COR-L47 (cell line): ENCODE measurements at regions not wholly inside any gene's neighbourhood (a gene's known extent, or its start where the extent isn't known, plus 50 kb on each side); places are given as distances from the start of the nearest gene placed in this dataset.

ENCODE experiments used
- DNase-seq: peaks from one replicate; lab custom pipeline; 2025; lab: John Stamatoyannopoulos, UW

DNA sequence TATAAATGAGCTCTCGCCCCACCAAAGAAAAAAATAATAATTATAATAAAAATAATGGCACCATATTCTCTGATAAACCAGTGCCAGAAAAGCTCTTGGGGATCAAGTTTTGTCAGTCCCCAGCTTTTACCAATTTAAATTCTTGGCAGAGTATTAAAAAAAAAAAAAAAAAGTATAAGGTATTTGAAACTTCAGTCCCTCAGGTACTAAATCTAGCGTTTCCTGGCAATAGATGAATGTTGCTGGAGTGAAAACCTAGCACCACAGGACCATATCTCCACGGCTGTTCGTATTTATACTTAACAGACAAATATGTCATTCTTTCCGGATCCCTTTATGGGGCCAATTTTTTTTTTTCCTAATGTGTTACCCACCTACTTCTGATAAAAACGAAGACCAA is 646.2 kb downstream of the CCDC171 start:
- no peak for DNase-seq

DNA sequence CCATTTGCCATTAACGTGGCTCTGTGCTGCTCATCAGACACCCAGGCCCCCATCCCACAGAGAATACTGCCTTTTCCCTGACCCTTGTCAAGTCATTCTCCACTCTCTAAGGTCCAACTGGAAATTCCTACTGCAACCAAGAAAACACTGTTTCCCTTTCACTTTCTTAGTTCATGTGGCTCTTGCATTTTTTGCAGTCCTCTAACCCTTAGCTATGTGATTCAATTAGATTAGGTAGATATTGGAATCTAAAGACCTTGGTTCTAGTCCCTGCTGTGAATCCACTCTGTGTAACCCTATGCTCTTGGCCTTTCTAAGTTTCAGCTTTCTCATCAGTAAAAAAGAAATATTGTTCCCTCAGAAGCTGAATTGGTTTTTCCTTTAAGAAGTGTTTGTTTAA is 649.4 kb downstream of the CCDC171 start:
- no peak for DNase-seq

DNA sequence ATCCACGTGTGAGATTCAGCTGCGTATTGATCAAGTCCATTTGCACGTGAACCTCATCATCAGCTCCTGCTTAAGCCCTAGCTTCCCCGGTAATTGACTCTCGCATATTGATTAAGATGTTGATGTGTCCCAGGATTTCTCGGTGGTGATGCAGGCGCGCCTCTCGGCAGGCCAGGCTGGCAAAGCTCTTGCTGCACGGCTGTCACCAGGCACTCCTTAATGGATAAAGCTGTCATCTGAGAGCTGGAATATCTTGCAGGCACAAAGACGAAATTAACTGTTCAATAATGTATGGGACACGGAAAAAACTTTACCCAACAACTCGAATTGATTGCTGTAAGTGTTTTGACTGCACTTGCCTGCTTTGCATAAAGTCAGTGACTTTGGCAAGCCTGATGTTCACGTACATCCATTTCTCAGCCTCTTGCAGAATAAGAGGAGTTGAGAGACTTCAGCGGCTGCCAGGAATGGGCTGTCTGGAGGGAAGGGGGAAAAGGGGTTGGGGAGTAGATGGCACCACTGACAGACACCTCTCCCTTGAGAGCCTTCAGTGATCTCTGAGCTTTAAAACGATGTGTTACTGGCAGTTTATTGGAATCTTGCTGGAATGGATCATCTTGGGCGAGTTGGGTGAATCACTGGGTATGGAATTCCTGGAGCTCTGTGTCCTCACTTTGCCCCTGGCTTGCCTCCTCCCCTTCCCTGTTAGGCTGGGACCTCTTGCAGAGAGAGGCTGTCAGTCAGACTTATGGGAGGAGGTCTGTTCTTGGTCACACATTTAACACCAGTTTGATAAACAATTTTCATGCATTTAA is 650.3 kb downstream of the CCDC171 start:
- no peak for DNase-seq

DNA sequence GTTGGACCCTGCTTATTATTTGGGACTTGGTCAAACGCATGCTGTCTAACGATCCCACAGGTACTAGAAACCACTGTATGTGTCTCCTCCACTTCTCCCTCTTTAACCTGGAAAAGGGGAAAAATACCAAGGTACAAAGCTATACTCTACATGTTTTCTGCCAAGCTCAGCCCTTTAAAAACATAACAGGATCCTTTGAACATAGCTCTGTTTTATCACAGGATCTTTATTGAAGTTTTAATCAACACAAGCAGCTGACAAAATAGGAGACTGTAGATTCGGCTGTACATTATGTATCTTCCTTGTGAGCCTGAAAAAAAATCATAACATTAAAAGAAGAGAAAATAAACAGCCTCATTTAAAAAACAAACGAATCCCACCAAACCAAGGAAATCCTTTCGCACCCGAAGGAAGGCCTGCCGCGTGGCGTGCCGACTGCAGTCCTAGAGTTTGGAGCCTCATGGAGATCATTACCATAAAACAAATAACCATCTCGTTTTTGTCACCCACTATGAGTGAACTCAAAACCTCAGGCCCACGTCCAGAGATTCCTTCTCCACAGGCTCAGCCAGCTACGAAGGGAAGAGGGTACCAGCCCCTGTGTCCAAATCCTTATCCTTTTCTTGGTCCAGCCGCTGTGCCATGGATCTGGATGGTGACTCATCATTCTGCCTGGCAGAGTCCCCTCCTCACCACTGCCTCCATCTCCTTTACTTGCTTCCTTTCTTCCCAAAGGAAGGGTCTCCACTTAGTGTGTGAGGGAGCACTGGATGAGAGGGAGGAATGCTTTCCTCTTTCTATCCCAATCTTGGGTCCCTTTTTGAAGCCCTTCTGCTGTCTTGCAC is 651.1 kb downstream of the CCDC171 start:
- no peak for DNase-seq

DNA sequence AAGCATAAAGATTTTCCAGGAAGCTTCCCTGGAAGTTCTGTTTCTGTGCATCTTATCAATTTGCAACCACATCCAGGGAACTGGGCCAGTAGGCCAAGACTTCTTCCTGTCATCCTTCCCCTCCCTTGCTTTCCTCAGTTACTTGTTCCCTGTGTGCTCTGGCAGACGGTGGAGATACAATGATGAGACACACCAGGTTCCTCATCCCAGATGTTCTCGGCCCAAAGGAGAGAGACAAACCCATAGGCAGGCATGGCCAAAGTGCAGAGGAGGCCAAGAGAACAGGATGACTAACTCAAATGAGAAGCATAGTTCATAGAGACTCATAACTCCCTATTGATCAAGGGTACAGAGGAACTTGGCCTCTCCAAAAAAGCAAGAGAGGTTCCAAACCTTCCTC is 652.6 kb downstream of the CCDC171 start:
- no peak for DNase-seq

DNA sequence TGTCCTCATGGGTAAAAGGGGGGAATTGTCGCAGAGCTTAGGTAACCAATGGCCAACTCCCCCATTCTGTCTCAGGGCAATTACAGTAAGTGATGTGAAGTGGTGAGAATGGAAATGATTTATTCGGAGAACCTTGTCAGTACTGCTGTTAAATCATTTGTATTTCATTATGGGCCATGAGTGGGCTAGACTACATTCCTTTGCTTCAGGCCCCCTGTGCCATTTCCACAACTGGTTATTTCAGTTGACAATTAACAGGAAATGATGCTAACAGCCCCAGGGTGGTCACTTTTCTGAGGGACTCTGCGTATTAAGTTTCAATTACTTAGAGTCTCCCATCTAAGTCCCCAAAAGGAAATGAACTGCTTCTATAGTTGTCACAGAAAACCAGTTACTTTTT is 653.7 kb downstream of the CCDC171 start:
- DNase-seq, result no peak

DNA sequence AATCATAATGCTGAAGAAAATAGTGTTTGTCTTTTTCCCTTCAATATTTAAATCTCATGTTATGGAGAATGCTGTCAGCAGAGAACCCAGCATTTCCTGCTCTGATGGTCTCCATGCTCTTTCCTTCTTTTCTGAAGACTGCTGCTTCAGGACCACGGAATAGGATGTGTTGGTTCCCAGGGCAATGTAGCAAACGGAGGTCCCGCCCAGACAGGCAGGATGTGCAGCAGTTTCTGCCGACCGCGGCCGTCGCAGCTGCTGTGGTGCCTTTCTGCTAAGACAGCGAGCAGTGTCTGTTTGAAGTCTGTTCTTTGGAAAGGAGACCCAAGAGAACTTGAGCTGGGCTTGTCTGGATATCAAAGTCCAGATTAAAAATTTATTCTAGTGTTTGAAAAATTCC is 654.3 kb downstream of the CCDC171 start:
- no peak for DNase-seq

DNA sequence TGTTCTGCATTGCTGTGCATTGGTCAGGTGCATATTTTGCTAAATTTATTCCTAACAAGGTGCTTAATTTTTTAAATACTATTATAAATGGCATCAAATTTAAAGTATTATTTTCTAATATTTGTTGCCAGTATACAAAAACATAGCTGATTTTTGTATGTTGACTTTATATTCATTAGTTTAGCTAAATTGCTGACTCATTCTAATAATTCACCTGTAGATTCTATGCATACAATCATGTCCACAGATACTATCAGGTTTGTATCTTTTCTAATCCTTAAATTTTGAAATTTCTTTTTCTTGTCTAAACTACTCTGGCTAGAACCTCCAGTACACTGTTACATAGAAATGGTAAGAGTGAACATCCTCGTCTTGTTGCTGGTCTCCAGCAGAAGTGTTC is 657.6 kb downstream of the CCDC171 start:
- no peak for DNase-seq

DNA sequence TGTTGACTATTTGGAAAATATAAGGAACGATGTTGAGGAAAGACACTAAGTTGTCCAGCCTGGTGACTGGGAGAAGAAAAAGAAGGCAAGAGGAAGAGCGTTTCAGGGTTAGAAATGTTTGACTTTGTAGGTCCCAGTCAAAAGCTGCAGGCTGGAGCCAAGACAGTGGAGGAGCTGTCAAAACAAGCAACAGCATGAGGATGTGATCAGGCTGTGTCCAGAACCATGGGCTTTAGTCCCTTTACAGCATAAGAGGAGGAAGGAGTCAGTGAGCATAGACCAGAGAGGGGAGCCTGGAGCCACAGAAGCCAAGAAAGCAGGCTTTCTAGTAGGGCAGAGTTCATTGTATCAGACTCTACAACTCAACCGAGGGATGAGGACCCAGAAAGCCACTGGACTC is 658.5 kb downstream of the BNC2 start:
- DNase-seq, result no peak

DNA sequence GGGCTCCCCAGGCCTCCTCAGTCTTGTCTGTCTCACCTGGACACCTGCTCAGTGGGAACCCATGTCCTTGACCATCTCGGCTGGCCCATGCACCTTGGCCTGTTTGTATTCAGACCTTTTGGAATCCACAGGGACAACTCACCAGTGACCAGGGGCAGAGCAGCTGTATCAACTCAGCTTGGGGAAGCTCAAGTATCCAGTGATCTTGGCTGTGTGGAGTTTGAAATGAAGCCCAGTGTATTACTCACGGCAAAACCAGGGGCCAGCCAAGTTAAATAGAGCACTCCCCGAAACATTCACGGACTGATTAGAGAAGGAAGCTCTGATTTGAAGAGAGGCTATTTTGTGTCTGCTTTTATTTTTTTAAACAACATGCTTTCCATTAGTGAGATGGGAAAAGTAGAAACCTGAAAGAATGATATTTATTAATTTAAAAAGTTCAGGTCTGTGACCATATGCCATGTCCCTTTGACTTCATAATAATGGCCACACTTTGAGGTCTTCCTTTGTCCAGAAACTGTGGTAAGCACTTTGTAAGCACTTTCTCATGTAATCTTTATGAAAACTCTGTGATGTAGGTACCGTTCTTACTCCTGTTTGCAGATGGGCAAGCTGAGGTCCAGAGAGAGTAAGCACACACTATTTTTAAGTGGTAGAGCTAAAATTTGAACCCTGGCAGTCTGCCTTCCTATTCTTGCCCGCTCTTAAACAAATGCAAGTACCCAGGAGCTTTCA is 656.5 kb downstream of the BNC2 start:
- DNase-seq, result no peak

DNA sequence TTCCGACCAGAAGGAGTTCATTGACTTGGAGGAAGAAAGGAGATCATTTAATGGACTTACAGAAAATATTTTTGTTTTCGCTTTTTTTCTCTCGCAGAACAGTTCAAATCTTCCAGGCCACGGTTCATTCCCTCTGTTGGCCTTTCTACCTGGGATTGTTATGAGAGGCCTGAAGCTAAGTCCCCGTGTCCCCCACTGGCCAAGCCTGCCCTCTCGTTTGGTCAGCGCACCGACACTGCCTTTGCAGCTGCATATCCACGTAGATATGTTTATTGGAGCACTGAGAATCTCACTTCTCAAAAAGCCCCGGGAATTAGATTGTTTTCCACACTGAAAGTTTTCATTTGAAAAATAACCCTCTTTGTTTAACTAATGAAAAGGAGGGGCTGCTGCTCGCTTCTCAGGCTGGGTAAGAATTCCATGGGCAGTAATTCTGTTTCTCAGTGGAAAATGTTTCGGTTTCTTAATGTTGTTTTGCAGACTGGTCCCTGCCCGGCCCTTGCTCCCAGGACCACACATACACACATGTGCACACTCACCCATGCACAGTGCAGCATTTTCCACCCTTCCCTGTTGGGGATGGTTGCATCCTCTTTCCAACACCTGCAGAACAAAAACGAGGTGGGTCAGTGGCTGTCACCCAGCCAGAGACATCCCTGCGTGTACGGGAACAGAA is 655.7 kb downstream of the BNC2 start:
- DNase-seq, result no peak

DNA sequence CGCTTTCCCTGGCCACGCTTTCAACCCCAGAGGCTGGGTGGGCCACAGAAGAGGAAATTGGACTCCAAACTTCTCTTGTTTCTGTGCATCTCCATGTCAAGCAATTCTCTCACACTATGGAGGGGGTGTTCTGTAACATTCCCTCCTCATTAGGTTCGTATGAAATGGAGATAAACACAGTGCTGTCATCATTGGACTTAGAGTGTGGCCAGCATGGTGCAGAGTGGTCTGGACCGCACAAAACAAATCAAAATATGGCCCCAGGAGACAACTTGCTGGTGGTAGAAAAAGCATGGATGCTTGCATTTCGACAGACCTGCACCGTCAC is 655.2 kb downstream of the BNC2 start:
- no peak for DNase-seq

DNA sequence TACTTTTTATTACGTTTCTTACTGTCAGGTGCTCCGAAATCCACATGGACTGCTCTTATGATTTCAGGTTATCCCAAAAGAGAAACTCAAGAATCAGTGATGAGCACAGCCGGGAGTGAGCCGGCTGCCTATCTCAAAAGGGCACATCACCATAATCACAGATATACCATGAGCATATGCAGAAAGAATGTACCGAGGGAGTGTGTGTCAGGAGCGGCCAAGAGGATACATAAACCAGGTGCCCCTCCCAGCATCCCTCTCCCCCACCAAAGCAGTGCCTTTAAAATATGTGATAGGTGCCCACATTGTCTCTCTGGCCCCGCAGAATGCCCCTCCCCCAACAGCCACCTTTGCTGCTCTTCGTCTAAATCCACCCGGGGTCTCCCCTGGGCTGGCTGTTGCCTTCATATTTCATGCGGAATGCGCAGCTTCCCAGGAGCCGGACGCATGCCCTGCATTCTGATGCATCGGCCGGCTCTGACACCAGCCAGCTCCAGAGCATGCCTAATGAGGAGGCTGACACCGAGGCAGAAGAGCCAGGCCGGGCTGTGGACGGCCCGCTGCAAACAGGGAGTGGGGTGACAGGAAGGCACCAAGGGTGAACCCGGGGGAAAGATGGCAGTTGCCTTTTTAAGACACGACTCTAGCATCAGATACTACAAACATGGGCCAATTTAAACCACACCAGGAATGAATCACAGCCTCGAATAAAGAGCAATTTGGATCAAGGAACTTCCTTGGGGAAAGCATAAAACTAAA is 652.3 kb downstream of the BNC2 start:
- DNase-seq, result no peak

DNA sequence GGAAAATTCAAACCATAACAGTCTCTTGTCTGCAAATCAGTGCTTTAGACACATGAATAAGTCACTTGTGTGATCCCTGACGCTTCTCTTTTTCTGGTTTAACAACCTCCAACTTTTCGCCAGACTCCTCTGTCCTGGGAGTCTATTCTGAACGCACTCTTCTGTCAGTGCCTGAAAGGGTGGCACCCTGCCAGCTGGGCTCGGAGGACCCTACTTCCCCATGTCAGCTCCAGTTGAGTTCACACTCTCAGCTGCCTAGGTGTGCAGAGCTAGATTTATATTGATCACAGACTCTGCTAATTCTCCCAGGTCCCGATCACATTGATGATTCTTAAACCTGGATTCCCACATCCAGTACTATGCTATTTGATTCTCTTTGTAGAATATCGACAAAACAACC is 649.1 kb downstream of the BNC2 start:
- DNase-seq, result no peak

DNA sequence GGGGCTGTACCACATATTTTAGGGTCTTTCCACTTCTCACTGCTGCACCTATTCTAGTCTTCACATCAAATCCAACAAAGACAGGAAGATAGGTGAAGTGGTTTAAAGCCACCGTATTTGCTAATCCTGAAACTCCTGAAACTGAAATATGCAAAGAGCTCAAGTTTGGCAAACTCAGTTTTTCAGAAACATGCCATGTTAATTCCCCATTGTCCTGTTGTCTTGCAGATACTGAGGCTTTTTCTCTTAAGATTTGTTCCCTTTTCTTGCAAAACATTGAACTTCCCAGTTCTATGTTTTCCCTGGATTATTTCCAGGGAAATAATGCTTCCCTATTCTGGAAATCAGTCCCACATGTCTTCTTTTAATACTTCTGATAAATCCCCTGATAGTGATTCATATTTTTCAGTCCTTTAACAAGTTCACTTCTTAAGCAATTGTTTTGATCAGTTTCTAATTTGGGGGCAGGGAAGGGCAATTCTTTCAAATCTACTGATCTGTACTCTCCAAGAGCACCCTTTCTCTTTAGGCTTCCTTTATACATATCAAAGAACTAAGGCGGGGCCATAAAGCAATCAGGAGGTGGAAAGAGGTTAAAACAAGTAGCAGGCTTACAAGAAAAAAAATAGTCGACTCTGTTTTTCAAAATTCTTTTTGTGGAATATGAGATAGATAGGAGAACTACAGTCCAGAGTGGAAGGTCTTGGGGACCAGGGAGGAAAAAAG is 648.5 kb downstream of the BNC2 start:
- no peak for DNase-seq

DNA sequence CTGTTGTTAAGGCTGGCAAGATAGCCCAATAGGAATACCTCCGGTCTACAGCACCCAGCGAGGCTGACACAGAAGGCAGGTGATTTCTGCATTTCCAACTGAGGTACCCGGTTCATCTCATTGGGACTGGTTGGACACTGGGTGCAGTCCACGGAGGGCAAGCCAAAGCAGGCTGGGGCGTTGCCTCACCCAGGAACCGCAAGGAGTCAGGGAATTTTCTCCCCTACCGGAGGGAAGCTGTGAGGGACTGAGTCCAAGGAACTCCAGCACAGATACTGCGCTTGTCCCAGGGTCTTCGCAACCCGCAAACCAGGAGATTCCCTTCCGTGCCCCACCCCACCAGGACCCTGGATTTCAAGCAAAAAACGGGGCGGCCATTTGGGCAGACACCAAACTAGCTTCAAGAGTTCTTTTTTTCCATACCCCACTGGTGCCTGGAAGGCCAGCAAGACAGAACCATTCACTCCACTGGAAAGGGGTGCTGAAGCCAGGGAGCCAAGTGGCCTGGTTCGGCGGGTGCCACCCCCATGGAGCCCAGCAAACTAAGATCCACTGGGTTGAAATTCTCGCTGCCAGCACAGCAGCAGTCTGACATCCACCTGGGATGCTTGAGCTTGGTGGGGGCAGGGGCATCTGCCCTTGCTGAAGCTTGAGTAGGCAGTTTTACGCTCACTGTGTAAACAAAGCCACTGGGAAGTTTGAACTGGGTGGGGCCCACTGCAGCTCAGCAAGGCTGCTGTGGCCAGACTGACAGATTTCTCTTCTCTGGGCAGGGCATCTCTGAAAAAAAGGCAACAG is 647.2 kb downstream of the BNC2 start:
- DNase-seq, result no peak

DNA sequence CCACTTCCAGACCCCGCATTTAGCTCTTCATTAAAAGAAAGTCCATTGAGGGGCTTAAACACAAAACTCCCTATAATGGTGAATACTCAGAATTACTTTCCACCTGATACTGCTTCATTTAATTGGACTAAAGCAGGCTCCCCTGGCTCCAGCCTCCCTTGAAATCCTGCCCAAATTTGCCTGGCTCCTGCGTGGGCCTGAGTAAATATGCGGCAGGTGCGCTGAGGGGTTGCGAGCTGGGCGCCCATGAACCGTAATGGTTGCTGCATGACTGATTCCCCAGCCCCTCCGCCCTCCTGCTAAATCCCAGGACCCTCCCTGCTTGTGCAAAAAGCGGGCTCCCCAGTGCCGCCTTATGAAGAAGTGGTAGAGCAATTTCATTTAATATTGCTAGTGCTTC is 639.7 kb downstream of the BNC2 start:
- peak; percentile 5 for DNase-seq

DNA sequence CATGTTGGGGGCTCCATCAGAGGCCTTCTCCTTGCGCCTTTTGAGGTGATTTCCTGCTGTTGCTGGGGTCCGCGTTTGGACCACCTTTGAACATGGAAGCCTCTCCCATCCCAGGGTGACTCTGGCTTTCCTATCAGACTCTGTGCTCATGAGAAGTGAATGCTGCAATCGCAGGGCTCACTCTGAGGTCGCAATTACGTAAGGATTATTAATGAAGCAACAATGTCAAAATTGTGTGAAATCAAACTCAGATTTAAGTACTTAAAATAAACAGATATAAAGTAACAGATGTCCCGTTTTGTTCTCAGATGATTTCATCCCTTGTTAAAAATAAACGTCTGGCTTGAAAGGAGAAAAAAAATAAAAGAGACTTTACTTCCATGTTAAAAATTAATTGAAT is 634.2 kb downstream of the BNC2 start:
- no peak for DNase-seq

DNA sequence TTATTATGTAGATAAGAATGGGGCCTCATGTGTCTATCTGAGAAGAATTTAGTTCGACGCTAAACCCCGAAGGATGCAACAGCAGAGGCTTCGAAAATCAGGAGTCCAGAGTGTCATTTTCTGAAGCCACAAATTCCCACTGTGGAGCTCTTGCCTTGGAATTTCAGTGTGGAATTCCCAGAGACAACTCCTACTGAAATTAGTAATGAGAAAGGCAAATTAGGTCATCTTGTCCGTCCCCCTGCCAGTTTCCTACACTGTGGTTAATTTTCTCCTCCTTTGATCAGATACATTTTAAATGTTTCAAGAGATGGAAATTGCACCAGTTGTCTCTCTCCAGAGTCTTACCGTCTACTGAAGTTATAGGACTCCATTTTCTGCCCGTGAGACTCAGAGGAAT is 633.6 kb downstream of the BNC2 start:
- no peak for DNase-seq

DNA sequence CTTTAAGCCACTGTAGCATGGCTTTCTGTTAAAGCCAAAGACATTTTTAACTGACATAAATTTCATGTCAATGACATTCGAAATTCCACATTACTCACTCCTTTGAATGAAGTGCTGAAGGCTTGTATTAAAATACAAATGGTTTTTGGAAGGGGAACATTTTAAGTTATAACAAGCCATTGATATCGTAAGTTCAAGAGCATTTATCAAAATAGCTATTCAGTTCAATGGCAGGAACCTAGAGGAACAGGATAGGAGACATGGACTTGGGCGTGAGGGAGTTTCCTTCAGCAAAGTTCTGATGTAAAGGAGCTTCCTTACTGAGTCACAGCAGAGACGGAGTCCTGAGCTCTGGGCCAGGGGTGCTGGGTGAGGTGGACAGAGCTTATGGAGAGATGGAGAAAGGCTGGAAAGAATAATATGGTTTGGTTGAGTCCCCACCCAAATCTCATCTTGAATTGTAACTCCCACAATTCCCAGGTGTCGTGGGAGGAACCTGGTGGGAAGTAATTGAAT is 631.8 kb downstream of the BNC2 start:
- no peak for DNase-seq
